ENCODE measurements at regions not wholly inside any gene's neighbourhood (a gene's known extent, or its start where the extent isn't known, plus 50 kb on each side); places are given as distances from the start of the nearest gene placed in this dataset.
"Not testable (repeated sequence)": the region's sequence is repeated elsewhere in the genome, so short reads cannot be mapped to it uniquely, and the experiment has no call there.

GRCh38 chrX:13487731-13488505 lies 81.5 kb upstream of the EGFL6 start:
- H3K27ac ChIP-seq = no peak overlapping the region
- TF ChIP-seq ZFX (IDR thresholded peaks at IDR 0.05; ENCODE audit: borderline replicate concordance) (no peak), CTCF (IDR thresholded peaks at IDR 0.05) (peak; percentile 49)

- H3K27ac ChIP-seq = no peak overlapping the region
- no peak for TF ChIP-seq CTCF (IDR thresholded peaks at IDR 0.05)
These were observed 84.2 kb upstream of the EGFL6 start for GRCh38 chrX:13485167-13485566.

GRCh38 chrX:13483773-13484172 lies 85.6 kb upstream of the EGFL6 start:
- TF ChIP-seq CTCF (IDR thresholded peaks at IDR 0.05) (no peak), ZFX (IDR thresholded peaks at IDR 0.05; ENCODE audit: borderline replicate concordance) (no peak)
- H3K27ac ChIP-seq = no peak overlapping the region

- TF ChIP-seq ZFX (IDR thresholded peaks at IDR 0.05; ENCODE audit: borderline replicate concordance) (no peak), CTCF (IDR thresholded peaks at IDR 0.05) (no peak)
- no peak overlapping the region for H3K27ac ChIP-seq
These were observed 86.5 kb upstream of the EGFL6 start for GRCh38 chrX:13482746-13483541.

GRCh38 chrX:13480780-13481179 lies 88.6 kb upstream of the EGFL6 start:
- not testable (repeated sequence) for H3K27ac ChIP-seq

GRCh38 chrX:13479452-13479813 lies 90.0 kb upstream of the EGFL6 start:
- no peak overlapping the region for H3K27ac ChIP-seq
- TF ChIP-seq ZFX (IDR thresholded peaks at IDR 0.05; ENCODE audit: borderline replicate concordance) = no peak
- TF ChIP-seq CTCF (IDR thresholded peaks at IDR 0.05) = no peak

GRCh38 chrX:13478740-13479451 lies 90.5 kb upstream of the EGFL6 start:
- H3K27ac ChIP-seq = no peak overlapping the region
- no peak for TF ChIP-seq ZFX (IDR thresholded peaks at IDR 0.05; ENCODE audit: borderline replicate concordance)
- no peak for TF ChIP-seq CTCF (IDR thresholded peaks at IDR 0.05)
